Stomach (tissue), 4 donors: ENCODE measurements at regions not wholly inside any gene's neighbourhood (a gene's known extent, or its start where the extent isn't known, plus 50 kb on each side); places are given as distances from the start of the nearest gene placed in this dataset.

ENCODE experiments used
- CTCF ChIP-seq, 7 experiments: fragments of 450-650 bp in 4 of 7; fragments of 200-600 bp in 3 of 7; sonication (generic) in 3 of 7; IDR thresholded peaks; one replicate each; pipeline ENCODE4 v1.5.1; 2016 to 2019; ENCODE audit warnings: antibody characterized with exemption in 7 of 7, control low read depth in 2 of 7, mild to moderate bottlenecking in 1 of 7
- EP300 ChIP-seq: sonication (generic); formaldehyde crosslinking; IDR thresholded peaks from one replicate; pipeline ENCODE4 v1.6.1; 2017; ENCODE audit warnings: antibody characterized with exemption
- POLR2AphosphoS5 ChIP-seq, 3 donors: sonication (generic); formaldehyde crosslinking; IDR thresholded peaks; one replicate each; pipeline ENCODE4 v1.6.1; 2016; ENCODE audit warnings: antibody characterized with exemption in 3 of 3

GRCh38 chr9:25827626-25828025 lies 149.4 kb upstream of the TUSC1 start:
- no peak for TF ChIP-seq POLR2AphosphoS5 (IDR thresholded peaks at IDR 0.05)
- no peak for TF ChIP-seq CTCF (IDR thresholded peaks at IDR 0.05)
- TF ChIP-seq EP300: no peak
